ENCODE measurements at regions not wholly inside any gene's neighbourhood (a gene's known extent, or its start where the extent isn't known, plus 50 kb on each side); places are given as distances from the start of the nearest gene placed in this dataset.

GRCh38 chr6:148265054-148265453, 77.6 kb upstream of the SASH1 start:
- no peak for DNase-seq

DNA sequence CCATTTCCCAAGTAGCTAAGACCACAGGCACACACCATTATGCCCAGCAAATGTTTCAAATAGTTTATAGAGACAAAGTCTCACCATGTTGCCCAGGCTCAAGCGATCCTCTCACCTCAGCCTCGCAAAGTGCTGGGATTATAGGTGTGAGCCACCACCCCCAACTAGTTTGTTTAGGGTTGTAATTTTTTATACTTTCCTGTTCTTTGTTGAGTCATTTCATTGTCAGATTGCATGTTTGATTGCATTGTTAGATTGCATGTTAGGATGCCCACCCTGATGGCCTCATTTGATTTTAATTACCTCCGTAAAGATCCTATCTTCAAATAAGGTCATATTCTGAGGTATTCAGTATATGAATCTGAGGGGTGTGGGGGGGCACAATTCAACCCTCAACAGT, 73.3 kb upstream of the SASH1 start:
- no peak for DNase-seq

- no peak for DNase-seq
Measured at GRCh38 chr6:148271711-148272439, 70.8 kb upstream of the SASH1 start.

GRCh38 chr6:148272597-148272996, 70.0 kb upstream of the SASH1 start:
- DNase-seq = no peak

GRCh38 chr6:148273962-148274752, 68.5 kb upstream of the SASH1 start:
- no peak for DNase-seq

DNA sequence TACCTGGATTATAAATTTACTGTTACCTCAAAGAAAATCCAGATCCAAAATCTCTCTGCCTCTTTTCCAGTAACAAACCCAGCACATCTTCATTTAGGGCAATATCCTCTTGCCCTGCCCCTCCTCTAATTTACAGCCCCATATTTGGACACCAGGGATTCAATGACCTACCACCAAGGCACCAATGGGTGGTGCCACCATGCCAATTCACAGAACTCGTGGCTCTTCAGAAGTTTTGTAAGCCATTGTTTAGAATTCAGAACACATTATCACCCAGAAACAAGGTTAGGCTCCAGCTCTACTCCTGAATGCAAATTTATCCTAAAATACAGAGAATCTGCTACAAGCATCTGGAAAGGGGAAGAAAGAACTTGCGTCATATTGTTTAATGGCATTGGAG, 67.8 kb upstream of the SASH1 start:
- no peak for DNase-seq

DNA sequence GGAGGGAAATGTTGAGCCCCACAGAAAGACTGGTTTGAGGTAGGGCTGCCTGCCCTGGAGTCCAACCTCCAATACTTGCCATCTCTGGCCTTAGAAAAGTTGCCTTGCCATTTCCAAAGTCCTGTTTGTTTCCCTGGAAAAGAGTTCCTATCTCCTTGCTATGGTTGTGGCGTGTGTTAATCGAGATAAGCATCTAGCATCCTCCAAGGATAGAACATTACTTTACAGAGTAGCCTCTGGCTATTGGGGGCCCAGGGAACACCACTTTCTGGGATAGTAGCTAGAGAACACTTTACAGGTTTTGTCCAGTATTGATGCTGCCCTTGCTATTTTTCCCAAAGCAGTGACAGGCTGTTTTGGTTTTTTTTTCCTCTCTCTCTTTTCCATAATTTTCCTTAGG, 57.4 kb upstream of the SASH1 start:
- DNase-seq = no peak

DNA sequence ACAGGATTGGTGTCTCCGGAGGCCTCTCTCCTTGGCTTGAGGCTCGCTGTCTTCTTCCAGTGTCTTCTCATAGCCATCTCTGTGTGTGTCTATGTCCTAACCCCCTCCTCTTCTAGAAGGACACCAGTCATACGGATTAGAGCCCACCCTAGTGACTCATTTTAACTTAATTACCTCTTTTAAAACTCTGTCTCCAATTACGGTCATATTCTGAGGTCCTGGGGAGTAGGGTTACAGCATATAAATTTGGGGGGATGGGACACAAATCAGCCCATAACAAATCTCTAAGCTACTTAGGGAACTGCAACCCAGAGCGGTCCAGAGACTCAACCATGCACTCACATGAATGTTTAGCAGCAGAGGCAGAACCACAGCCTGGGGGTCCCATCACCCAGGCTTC, 56.1 kb upstream of the SASH1 start:
- DNase-seq = no peak

- DNase-seq = no peak
Measured at GRCh38 chr6:148287623-148288333, 54.9 kb upstream of the SASH1 start.

DNA sequence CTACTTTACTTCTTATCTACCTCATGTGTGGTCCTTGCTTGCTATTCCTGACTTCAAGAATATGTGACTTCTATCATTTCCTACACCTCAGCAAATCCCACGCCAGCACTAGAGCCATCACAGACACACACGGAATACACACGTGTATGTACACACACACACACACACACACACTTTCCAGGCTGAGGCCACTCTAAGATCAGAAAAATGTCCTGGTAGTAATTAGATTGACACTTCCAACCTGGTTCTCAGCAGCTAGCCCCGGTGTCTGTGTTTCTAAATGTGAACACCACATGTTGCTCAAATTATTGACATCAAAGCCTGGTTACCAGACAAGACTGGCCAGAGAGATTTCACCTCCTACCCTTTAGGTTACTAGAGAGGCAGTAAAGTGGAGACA, 54.1 kb upstream of the SASH1 start:
- no peak for DNase-seq

DNA sequence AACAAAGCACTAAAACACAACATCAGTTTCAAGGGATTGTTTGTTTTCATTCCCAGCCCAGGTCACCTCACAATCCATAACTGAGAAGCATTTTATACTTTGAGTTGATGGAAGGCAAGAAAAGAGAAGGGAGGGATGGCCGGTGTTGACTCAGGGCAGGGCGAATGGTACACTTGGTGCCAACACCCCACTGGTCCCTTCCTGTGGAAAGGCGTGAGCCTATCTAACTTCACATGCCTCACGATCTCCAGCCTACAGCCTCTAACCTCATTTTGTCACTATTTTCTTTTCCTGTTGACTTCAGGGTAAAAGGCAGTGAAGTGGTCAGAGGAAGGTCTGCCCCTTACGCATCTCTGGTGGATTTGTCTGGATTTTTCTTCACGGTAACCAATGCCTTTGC, 53.5 kb upstream of the SASH1 start:
- no peak for DNase-seq

GRCh38 chr6:148291876-148292275, 50.8 kb upstream of the SASH1 start:
- no peak for DNase-seq
